ENCODE measurements at regions not wholly inside any gene's neighbourhood (a gene's known extent, or its start where the extent isn't known, plus 50 kb on each side); places are given as distances from the start of the nearest gene placed in this dataset.

GRCh38 chr7:53541475-53541874, 506.0 kb downstream of the POM121L12 start:
- DNase-seq = no peak

GRCh38 chr7:53542157-53542556, 506.7 kb downstream of the POM121L12 start:
- DNase-seq = no peak

Measured in DMS79 treated with DMSO at 0.1 percent for 48 hours (cell line).